ENCODE measurements at regions not wholly inside any gene's neighbourhood (a gene's known extent, or its start where the extent isn't known, plus 50 kb on each side); places are given as distances from the start of the nearest gene placed in this dataset.

GRCh38 chrX:77298790-77299189 is 148.4 kb upstream of the FGF16 start:
- TF ChIP-seq CTCF (IDR thresholded peaks at IDR 0.05; ENCODE audit: low read depth, low read length, missing input control) (no peak), YY1 (IDR thresholded peaks at IDR 0.05) (no peak), RAD21 (IDR thresholded peaks at IDR 0.05) (no peak), MAX (IDR thresholded peaks at IDR 0.05) (no peak), FOXA1 (IDR thresholded peaks at IDR 0.05) (no peak), ATF3 (IDR thresholded peaks at IDR 0.05) (no peak), EGR1 (IDR thresholded peaks at IDR 0.05; ENCODE audit: low read depth in 2 of 2) (no peak), ZBTB33 (IDR thresholded peaks at IDR 0.05) (no peak), TAF1 (conservative IDR thresholded peaks at IDR 0.05) (no peak), JUND (IDR thresholded peaks at IDR 0.05) (no peak)
- peaks cover 0 to 2% (median 0%) of the 10 kb centered on the region in 4 donors for H3K27me3 ChIP-seq (ENCODE audit: control insufficient read depth in 4 of 4, insufficient read depth in 4 of 4, low read length in 3 of 4)
- no peak for DNase-seq (ENCODE audit: low spot score)
- no peaks in the 10 kb centered on the region for H3K4me1 ChIP-seq (ENCODE audit: control insufficient read depth in 4 of 4, insufficient read depth in 4 of 4, low read length in 3 of 4)
- no peak overlapping the region for H3K9ac ChIP-seq (ENCODE audit: low read depth in 1 of 2, low read length in 2 of 2)
- no peak overlapping the region for H3K27ac ChIP-seq (ENCODE audit: low read depth in 1 of 2, low read length in 2 of 2)
- peaks cover 0 to 4% (median 2%) of the 10 kb centered on the region in 4 donors for H3K9me3 ChIP-seq (ENCODE audit: control insufficient read depth in 4 of 4, low read length in 3 of 4)
- no peaks in the 10 kb centered on the region for H3K36me3 ChIP-seq (ENCODE audit: control insufficient read depth in 4 of 4, insufficient read depth in 3 of 4, low read depth in 1 of 4, low read length in 3 of 4)
- WGBS: 73% methylated on average over 6 of the region's 6 CpGs
- H3K4me3 ChIP-seq (ENCODE audit: low read depth in 1 of 3, low read length in 3 of 3): no peak overlapping the region

- Histone ChIP-seq H3K27me3 (ENCODE audit: control insufficient read depth in 4 of 4, insufficient read depth in 4 of 4, low read length in 3 of 4) (peaks cover 0 to 2% (median 0%) of the 10 kb centered on the region in 4 donors), H3K4me1 (ENCODE audit: control insufficient read depth in 4 of 4, insufficient read depth in 4 of 4, low read length in 3 of 4) (no peaks in the 10 kb centered on the region), H3K27ac (ENCODE audit: low read depth in 1 of 2, low read length in 2 of 2) (no peak overlapping the region), H3K36me3 (ENCODE audit: control insufficient read depth in 4 of 4, insufficient read depth in 3 of 4, low read depth in 1 of 4, low read length in 3 of 4) (no peaks in the 10 kb centered on the region), H3K9me3 (ENCODE audit: control insufficient read depth in 4 of 4, low read length in 3 of 4) (peaks cover 0 to 6% (median 2%) of the 10 kb centered on the region in 4 donors), H3K9ac (ENCODE audit: low read depth in 1 of 2, low read length in 2 of 2) (no peak overlapping the region), H3K4me3 (ENCODE audit: low read depth in 1 of 3, low read length in 3 of 3) (no peak overlapping the region)
- DNase-seq (ENCODE audit: low spot score): no peak
- no peak for TF ChIP-seq CTCF (IDR thresholded peaks at IDR 0.05; ENCODE audit: low read depth, low read length, missing input control)
- TF ChIP-seq ATF3 (IDR thresholded peaks at IDR 0.05): no peak
- TF ChIP-seq FOXA1 (IDR thresholded peaks at IDR 0.05): no peak
- TF ChIP-seq REST (IDR thresholded peaks at IDR 0.05): no peak
- 75% methylated on average over 6 of the region's 6 CpGs for WGBS
Observed at GRCh38 chrX:77299549-77299948, 147.6 kb upstream of the FGF16 start.

All from liver (tissue), 8 donors.